DND-41 (cell line): ENCODE measurements at regions not wholly inside any gene's neighbourhood (a gene's known extent, or its start where the extent isn't known, plus 50 kb on each side); places are given as distances from the start of the nearest gene placed in this dataset.
"Not testable (repeated sequence)": the region's sequence is repeated elsewhere in the genome, so short reads cannot be mapped to it uniquely, and the experiment has no call there.

Source experiments
- ATAC-seq: fragments of 200-7000 bp; cut with Tn5 transposase; 3 replicates; pipeline ENCODE4 v1.9.1; 2021; ENCODE audit warnings: low read depth; ENCODE audit not compliant: insufficient read depth
- DNase-seq: peaks from one replicate; pipeline ENCODE4 v3.0.0-alpha.2; 2020
- H2AFZ ChIP-seq: 2 replicates; pipeline ENCODE4 v1.6.0; 2012; ENCODE audit warnings: low read depth, low read length
- H3K27ac ChIP-seq: 2 replicates; pipeline ENCODE4 v1.5.1; 2012; ENCODE audit warnings: low read length, inconsistent platforms
- H3K27me3 ChIP-seq: fragments of 200-600 bp; sonication (generic); 2 replicates; pipeline ENCODE4 v1.6.0; 2012; ENCODE audit warnings: low read length, mild to moderate bottlenecking, inconsistent platforms; ENCODE audit not compliant: insufficient read depth, poor library complexity
- H3K36me3 ChIP-seq: 2 replicates; pipeline ENCODE4 v1.5.1; 2012; ENCODE audit warnings: low read length, inconsistent platforms; ENCODE audit not compliant: insufficient read depth
- H3K4me1 ChIP-seq: 2 replicates; pipeline ENCODE4 v1.5.1; 2012; ENCODE audit warnings: mild to moderate bottlenecking, low read length; ENCODE audit not compliant: insufficient read depth
- H3K4me2 ChIP-seq: 2 replicates; pipeline ENCODE4 v1.6.0; 2012; ENCODE audit warnings: mild to moderate bottlenecking, moderate library complexity, low read length, inconsistent platforms; ENCODE audit not compliant: insufficient read depth
- H3K4me3 ChIP-seq, 2 experiments: fragments of 200-600 bp in 1 of 2; shearing (Covaris generic) in 1 of 2; 2 replicates each; pipeline ENCODE4 v1.5.1; 2012 to 2016; ENCODE audit warnings: inconsistent platforms in 2 of 2, low read length in 2 of 2, mild to moderate bottlenecking in 2 of 2, low read depth in 1 of 2, moderate library complexity in 1 of 2
- H3K79me2 ChIP-seq: 2 replicates; pipeline ENCODE4 v1.6.0; 2012; ENCODE audit warnings: low read length, inconsistent platforms; ENCODE audit not compliant: insufficient read depth
- H3K9ac ChIP-seq: 2 replicates; pipeline ENCODE4 v1.6.0; 2012; ENCODE audit warnings: low read depth, mild to moderate bottlenecking, inconsistent platforms, low read length, moderate library complexity
- H3K9me3 ChIP-seq: 2 replicates; pipeline ENCODE4 v1.5.1; 2012; ENCODE audit warnings: low read length, moderate library complexity, mild to moderate bottlenecking, inconsistent platforms; ENCODE audit not compliant: insufficient read depth, severe bottlenecking
- H4K20me1 ChIP-seq: 2 replicates; pipeline ENCODE4 v1.6.0; 2012; ENCODE audit warnings: low read length; ENCODE audit not compliant: insufficient read depth
- CTCF ChIP-seq: IDR thresholded peaks from 2 replicates; pipeline ENCODE4 v1.5.1; 2012; ENCODE audit warnings: borderline replicate concordance, low read length, moderate library complexity, mild to moderate bottlenecking; ENCODE audit not compliant: poor library complexity, severe bottlenecking; ENCODE audit errors: extremely low read depth
- EZH2 ChIP-seq: IDR thresholded peaks from 3 replicates; pipeline ENCODE4 v1.6.1; 2012; ENCODE audit warnings: borderline replicate concordance, low read depth, mild to moderate bottlenecking, moderate library complexity, low read length, inconsistent platforms; ENCODE audit not compliant: severe bottlenecking

- no peak overlapping the region for H3K27ac ChIP-seq
- H4K20me1 ChIP-seq, result no peaks in the 10 kb centered on the region
- no peak for DNase-seq
- no peak overlapping the region for H3K4me3 ChIP-seq
- TF ChIP-seq EZH2 (no peak), CTCF (no peak)
- no peak overlapping the region for H2AFZ ChIP-seq
- no peaks in the 10 kb centered on the region for H3K9me3 ChIP-seq
- no peaks in the 10 kb centered on the region for H3K79me2 ChIP-seq
- no peaks in the 10 kb centered on the region for H3K36me3 ChIP-seq
- H3K4me2 ChIP-seq, result no peak overlapping the region
- no peak overlapping the region for H3K9ac ChIP-seq
- ATAC-seq, result no peak
- no peaks in the 10 kb centered on the region for H3K27me3 ChIP-seq
- no peaks in the 10 kb centered on the region for H3K4me1 ChIP-seq
Measured at GRCh38 chr3:110017304-110017703, 680.0 kb upstream of the DPPA4 start.

GRCh38 chr3:110021659-110022058 is 684.3 kb upstream of the DPPA4 start:
- Histone ChIP-seq H3K27ac (no peak overlapping the region), H3K4me1 (no peaks in the 10 kb centered on the region), H2AFZ (no peak overlapping the region), H3K9me3 (no peaks in the 10 kb centered on the region), H3K36me3 (no peaks in the 10 kb centered on the region), H3K4me2 (no peak overlapping the region), H3K27me3 (no peaks in the 10 kb centered on the region), H3K9ac (no peak overlapping the region), H3K79me2 (no peaks in the 10 kb centered on the region), H3K4me3 (no peak overlapping the region), H4K20me1 (no peaks in the 10 kb centered on the region)
- TF ChIP-seq EZH2, result no peak
- no peak for DNase-seq
- ATAC-seq, result no peak

GRCh38 chr3:110023022-110023421 is 685.7 kb upstream of the DPPA4 start:
- not testable (repeated sequence) for H3K9ac ChIP-seq, H3K4me1 ChIP-seq, DNase-seq, H3K4me3 ChIP-seq, H3K4me2 ChIP-seq, H3K9me3 ChIP-seq, H3K27ac ChIP-seq, H3K79me2 ChIP-seq, H3K36me3 ChIP-seq, H4K20me1 ChIP-seq, ATAC-seq, H3K27me3 ChIP-seq, H2AFZ ChIP-seq

DNA sequence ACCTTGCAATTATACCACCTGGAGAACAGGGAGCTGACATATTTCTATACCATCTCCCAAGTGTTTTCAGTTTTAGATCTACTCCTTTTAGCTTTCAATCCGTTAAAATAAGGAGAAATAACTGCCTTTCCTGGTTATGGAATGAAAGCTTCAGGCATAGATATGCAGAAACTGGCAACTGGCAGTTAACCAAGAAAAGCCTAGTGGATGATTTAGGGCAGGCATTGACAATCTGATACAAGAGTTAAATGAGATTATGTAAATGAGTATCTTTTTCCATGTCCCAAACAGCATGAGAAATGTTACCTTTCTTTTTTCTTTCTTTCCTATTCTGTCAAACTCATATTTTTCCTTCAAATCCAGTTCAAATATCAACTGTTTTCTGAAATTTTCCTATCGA is 689.1 kb upstream of the DPPA4 start:
- Histone ChIP-seq H3K27ac (no peak overlapping the region), H3K9ac (no peak overlapping the region), H3K9me3 (no peaks in the 10 kb centered on the region), H2AFZ (no peak overlapping the region), H4K20me1 (no peaks in the 10 kb centered on the region), H3K4me1 (no peaks in the 10 kb centered on the region), H3K4me3 (no peak overlapping the region), H3K79me2 (no peaks in the 10 kb centered on the region), H3K27me3 (no peaks in the 10 kb centered on the region), H3K4me2 (no peak overlapping the region), H3K36me3 (no peaks in the 10 kb centered on the region)
- TF ChIP-seq EZH2, result no peak
- TF ChIP-seq CTCF, result no peak
- no peak for DNase-seq
- no peak for ATAC-seq
